Stomach smooth muscle (tissue), 2 donors: ENCODE measurements at regions not wholly inside any gene's neighbourhood (a gene's known extent, or its start where the extent isn't known, plus 50 kb on each side); places are given as distances from the start of the nearest gene placed in this dataset.

Experiments used
- H3K27ac ChIP-seq: one replicate; pipeline ENCODE4 v1.7.0; 2013; ENCODE audit warnings: mild to moderate bottlenecking, low read length, inconsistent platforms
- H3K27me3 ChIP-seq, 2 donors: one replicate each; pipeline ENCODE4 v1.7.0; 2013; ENCODE audit warnings: low read length in 2 of 2; ENCODE audit not compliant: insufficient read depth in 2 of 2, control insufficient read depth in 1 of 2
- H3K36me3 ChIP-seq, 2 donors: one replicate each; pipeline ENCODE4 v1.7.0; 2013; ENCODE audit warnings: low read length in 2 of 2; ENCODE audit not compliant: control insufficient read depth in 2 of 2, insufficient read depth in 2 of 2
- H3K4me1 ChIP-seq: one replicate; pipeline ENCODE4 v1.7.0; 2013; ENCODE audit warnings: low read length; ENCODE audit not compliant: control insufficient read depth, insufficient read depth
- H3K4me3 ChIP-seq, 2 donors: one replicate each; pipeline ENCODE4 v1.7.0; 2013; ENCODE audit warnings: low read length in 2 of 2
- H3K9ac ChIP-seq, 2 donors: one replicate each; pipeline ENCODE4 v1.7.0; 2013; ENCODE audit warnings: low read length in 2 of 2, mild to moderate bottlenecking in 1 of 2
- H3K9me3 ChIP-seq, 2 donors: one replicate each; pipeline ENCODE4 v1.7.0; 2013; ENCODE audit warnings: low read length in 2 of 2; ENCODE audit not compliant: control insufficient read depth in 2 of 2
- donor health status: healthy.
- donor health status: Pancreatic carcinoma.

DNA sequence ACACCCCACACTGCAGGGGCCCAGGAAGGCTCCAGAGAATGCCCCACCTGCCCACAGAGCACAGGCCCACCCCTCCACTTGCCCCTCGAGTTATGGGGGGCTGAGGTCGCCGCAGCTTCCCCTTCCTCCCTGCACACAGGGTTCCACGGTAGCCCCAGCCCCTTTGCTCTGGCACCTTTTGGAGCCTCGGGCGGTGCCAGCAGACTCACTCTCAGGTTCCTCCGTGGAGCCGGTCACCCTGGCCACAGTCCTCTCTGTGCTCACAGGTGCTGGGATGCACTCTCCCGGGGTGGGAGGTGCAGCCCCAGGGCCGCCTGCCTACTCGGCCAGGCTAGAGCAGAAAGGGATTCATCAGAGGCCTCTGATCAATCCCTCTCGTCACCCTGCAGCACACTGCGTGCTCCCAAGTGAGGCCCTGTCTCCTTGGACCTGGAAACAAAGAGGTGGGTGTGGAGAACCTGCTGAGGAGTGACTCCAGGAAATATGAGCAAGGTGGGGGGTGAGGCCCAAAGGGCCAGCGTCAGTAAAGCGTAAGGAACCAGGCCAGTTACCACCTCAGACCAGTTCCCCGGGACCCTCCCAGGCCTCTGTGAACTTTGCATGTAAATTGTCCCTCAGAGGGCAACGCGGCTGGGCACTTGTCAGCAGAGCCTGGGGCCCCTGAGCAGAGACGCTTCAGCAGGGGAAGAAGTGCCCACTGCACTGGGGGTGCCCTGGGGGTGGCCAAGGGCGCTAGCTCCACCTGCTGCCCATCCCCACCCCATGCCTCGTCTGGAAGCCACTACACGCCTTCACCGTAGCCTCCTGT, 167.8 kb downstream of the OLFM1 start:
- no peaks in the 10 kb centered on the region for H3K9me3 ChIP-seq
- H3K4me3 ChIP-seq = no peak overlapping the region
- H3K36me3 ChIP-seq = no peaks in the 10 kb centered on the region
- peaks cover 6 to 18% of the 10 kb centered on the region in 2 donors for H3K27me3 ChIP-seq
- no peak overlapping the region for H3K9ac ChIP-seq
- no peaks in the 10 kb centered on the region for H3K4me1 ChIP-seq
- no peak overlapping the region for H3K27ac ChIP-seq

DNA sequence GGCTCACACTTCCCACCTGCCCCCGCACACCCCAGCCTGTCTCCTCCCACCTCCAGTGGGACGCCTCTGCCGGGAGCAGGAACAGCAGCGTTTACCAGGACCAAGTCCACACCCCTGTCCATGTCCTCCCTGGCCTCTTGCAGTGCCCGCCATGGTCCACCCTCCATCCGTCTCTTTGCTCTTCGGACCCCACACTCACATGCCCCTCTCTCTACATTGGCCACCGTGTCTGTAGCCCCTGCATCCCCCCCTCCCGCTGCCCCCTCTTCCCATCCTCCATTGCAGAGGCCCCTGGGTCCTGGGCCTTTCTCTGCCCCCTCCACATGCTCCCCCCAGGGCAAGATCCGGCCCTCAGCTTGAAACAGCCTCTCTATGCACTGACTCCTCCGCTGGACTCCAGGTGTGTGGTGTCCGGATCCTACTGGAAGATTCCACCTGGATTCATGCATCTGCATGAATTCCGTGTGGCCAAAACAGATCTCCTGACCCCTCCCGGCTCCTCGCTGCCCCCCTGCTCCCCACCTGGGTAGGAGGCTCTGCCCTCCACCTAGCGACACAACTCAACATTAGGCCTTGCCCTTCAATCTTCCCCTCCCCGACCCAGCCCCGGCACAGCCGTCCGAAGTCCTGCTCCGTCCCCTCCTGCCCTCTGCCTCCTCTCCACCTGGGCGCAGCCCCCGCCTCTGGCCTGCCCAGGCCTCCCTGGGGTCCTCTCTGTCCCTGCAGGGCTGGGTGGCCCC, 168.5 kb downstream of the OLFM1 start:
- no peak overlapping the region for H3K27ac ChIP-seq
- H3K27me3 ChIP-seq = peaks cover 7 to 19% of the 10 kb centered on the region in 2 donors
- H3K4me3 ChIP-seq = no peak overlapping the region
- H3K9me3 ChIP-seq = no peaks in the 10 kb centered on the region
- H3K4me1 ChIP-seq = no peaks in the 10 kb centered on the region
- no peaks in the 10 kb centered on the region for H3K36me3 ChIP-seq
- H3K9ac ChIP-seq = no peak overlapping the region

DNA sequence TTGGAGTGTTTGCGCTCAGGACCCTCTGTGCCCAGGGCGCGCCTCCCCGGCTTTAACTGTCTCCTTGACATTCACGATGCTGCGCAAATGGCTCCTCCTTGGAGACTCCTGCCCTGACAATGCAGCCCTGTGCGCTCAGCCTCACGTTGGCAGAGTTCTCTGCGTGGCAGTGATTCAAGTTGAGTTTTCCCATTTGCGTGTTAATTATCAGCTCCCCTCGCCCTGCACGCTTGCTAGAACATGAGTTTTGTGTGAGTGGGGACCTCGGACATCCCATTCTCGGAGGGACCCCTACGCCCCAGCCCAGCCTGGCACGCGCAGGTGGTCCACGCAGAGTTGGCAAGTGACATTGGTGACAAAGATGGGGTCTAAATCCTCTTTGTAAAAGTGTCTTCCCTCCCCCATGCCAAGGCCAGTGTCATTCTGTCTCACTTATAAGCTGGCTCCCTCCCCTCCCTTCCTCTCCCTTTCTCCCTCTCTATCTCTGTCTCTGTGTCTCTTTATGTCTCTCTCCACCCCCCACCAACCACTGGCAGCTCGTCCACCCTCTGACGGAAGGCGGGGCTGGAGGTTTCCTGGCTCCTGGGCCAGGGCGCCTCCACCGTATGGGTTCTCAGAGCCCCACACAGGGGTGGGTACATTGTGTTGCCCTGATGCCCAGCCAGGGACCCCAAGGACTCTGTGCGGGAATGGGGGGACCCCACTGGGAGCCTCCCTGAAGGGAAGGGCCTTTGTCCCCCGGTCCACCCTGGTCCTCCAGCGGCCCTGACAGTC, 169.3 kb downstream of the OLFM1 start:
- H3K4me3 ChIP-seq = no peak overlapping the region
- no peaks in the 10 kb centered on the region for H3K4me1 ChIP-seq
- H3K36me3 ChIP-seq = no peaks in the 10 kb centered on the region
- no peaks in the 10 kb centered on the region for H3K9me3 ChIP-seq
- peaks cover 7 to 20% of the 10 kb centered on the region in 2 donors for H3K27me3 ChIP-seq
- no peak overlapping the region for H3K27ac ChIP-seq
- H3K9ac ChIP-seq = no peak overlapping the region

DNA sequence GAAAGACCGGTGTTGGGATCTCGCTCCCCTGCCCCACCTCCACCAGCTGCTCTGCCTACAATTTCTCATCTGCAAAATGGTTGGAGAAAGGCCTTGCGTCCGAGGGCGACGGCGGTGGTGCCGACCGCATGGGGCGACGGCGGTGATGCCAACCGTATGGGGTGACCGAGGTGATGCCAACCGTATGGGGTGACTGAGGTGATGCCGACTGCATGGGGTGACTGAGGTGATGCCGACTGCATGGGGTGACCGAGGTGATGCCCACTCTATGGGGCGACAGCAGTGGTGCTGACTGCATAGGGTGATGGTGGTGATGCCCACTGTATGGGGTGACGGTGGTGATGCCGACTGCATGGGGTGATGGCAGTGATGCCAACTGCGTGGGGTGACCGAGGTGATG, 171.0 kb downstream of the OLFM1 start:
- Histone ChIP-seq H3K36me3 (no peaks in the 10 kb centered on the region), H3K27me3 (peaks cover 11 to 28% of the 10 kb centered on the region in 2 donors), H3K4me1 (no peaks in the 10 kb centered on the region), H3K9me3 (no peaks in the 10 kb centered on the region), H3K9ac (no peak overlapping the region), H3K27ac (no peak overlapping the region), H3K4me3 (no peak overlapping the region)

DNA sequence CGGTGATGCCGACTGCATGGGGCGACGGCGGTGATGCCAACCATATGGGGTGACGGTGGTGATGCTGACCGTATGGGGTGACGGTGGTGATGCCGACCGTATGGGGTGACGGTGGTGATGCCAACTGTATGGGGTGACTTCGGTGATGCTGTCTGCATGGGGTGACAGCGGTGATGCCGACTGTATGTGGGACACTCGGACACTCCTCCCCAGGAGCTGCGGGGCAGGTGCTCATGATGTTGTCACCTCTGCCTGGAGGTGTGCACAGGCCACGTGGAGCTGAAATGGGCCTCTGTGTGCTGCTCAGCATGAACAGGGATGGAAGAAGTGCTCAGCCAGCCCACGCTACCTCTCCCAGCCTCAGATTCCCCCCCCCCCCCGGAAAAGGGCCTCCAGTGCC, 171.8 kb downstream of the OLFM1 start:
- Histone ChIP-seq H3K4me3 (no peak overlapping the region), H3K36me3 (no peaks in the 10 kb centered on the region), H3K4me1 (no peaks in the 10 kb centered on the region), H3K27ac (no peak overlapping the region), H3K9me3 (no peaks in the 10 kb centered on the region), H3K9ac (no peak overlapping the region), H3K27me3 (peaks cover 11 to 30% of the 10 kb centered on the region in 2 donors)

DNA sequence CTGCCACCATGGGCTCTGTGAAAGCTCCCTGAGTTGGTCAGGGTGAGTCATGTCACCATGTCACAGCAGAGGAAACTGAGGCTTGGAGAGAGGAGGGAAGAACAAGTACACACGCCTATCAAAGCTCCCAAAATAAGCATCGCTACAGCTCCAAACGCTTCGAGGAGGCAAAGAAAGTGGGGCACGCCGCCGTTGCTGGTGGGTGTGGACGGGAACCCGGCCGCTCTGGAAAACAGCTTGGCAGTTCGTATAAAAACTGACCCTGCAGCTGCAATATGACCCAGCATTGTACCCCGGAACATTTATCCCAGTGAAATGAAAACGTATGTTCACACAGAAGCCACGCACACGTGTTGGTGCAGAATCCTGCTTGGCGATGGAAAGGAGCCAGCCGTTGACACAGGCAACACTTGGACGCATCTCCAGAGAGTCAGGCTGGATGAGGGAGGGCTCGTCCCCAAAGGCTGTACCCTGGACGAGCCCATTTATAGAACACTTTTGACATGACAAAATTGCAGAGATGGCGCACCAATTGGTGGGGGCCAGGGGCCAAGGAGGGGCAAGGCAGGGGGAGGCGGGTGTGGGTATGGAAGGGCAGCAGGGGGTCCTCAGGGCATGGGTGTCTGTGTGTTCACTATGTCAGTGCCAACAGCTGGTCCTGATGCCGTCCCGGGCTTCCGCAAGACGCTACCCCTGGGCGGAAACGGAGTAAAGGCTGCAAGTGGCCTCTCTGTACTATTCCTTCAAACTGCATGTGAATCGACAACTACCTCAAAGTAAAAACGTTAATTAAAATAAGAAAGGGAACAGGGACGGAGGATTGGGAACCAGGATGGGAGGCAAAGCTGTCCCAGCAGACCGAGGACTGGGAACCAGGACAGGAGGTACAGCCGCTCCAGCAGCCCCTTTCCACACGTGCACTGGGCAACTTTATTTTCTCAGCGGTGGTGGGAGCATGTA, 173.0 kb downstream of the OLFM1 start:
- no peaks in the 10 kb centered on the region for H3K9me3 ChIP-seq

DNA sequence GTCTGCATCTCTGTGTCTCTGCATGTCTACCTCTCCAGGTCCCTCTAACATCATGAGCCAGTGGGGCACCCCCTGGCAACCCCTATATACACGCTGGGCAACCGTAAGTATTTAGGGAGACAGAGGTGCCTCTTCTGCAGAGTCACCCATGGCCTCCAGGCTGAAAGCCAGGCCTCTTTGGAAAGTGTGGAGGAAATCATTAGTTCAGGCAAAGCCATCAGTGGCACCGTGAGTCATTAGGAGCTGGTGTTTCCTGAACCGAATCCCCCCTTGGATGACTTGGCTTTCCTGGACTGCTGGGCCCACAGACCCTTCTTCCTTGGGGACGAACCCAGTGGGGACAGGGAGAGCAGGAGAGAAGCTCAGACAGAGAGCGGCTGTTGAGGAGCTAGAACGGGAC, 174.8 kb downstream of the OLFM1 start:
- H3K27me3 ChIP-seq = peaks cover 19 to 39% of the 10 kb centered on the region in 2 donors
- no peak overlapping the region for H3K4me3 ChIP-seq
- H3K9ac ChIP-seq = no peak overlapping the region
- no peaks in the 10 kb centered on the region for H3K9me3 ChIP-seq
- no peaks in the 10 kb centered on the region for H3K36me3 ChIP-seq
- H3K4me1 ChIP-seq = no peaks in the 10 kb centered on the region
- H3K27ac ChIP-seq = no peak overlapping the region

More for the DNA sequence above, 173.0 kb downstream of the OLFM1 start:
- Histone ChIP-seq H3K27me3 (peaks cover 15 to 32% of the 10 kb centered on the region in 2 donors), H3K4me1 (no peaks in the 10 kb centered on the region), H3K9ac (no peak overlapping the region), H3K27ac (no peak overlapping the region), H3K4me3 (no peak overlapping the region), H3K36me3 (no peaks in the 10 kb centered on the region)

DNA sequence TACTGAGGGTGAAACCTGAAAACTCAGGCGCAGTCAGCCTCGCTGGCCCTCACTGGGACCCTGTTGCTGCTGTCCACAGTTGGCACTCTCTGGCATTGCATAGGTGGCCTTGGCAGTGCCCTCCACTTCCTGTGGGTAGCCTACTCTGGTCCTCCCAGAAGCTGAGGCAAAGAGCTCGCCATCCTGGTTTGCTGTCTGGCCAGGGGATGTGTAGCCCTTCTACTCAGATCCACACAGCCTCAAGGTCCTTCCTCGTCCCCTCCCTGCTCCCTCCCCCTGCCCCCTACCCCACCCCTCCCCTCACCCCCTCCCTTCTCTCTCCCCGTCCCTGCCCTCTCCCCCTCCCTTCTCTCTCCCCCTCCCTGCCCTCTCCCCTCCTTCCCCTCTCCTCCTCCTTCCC, 176.0 kb downstream of the OLFM1 start:
- Histone ChIP-seq H3K27me3 (peaks cover 20 to 44% of the 10 kb centered on the region in 2 donors), H3K36me3 (no peaks in the 10 kb centered on the region), H3K9ac (no peak overlapping the region), H3K4me1 (no peaks in the 10 kb centered on the region), H3K27ac (no peak overlapping the region), H3K9me3 (no peaks in the 10 kb centered on the region), H3K4me3 (no peak overlapping the region)

DNA sequence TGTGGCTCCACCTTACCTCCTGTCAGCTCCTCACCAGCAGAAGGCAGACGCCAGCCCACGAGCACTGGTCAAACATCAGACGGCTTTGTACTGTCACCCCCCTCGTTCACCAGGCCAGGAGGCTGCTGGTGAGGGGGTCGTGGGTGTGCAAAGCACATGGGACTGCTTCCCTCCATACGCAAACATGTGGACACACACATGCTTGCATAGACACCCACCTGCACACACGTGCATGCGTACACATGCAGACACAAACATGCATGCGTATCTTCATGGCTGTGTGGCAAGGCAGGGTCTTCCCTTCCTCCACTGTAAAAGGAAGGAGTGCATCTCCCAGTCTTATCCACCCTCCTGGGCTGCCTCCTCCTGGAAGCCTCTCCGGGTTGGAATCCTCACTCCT, 178.5 kb downstream of the OLFM1 start:
- H3K36me3 ChIP-seq = no peaks in the 10 kb centered on the region
- no peaks in the 10 kb centered on the region for H3K4me1 ChIP-seq
- no peak overlapping the region for H3K27ac ChIP-seq
- no peak overlapping the region for H3K4me3 ChIP-seq
- no peaks in the 10 kb centered on the region for H3K9me3 ChIP-seq
- no peak overlapping the region for H3K9ac ChIP-seq
- H3K27me3 ChIP-seq = peaks cover 17 to 53% of the 10 kb centered on the region in 2 donors
